Neural cell (in vitro differentiated cells): ENCODE measurements at regions not wholly inside any gene's neighbourhood (a gene's known extent, or its start where the extent isn't known, plus 50 kb on each side); places are given as distances from the start of the nearest gene placed in this dataset.

ENCODE experiments used
- CTCF ChIP-seq: fragments of 450-650 bp; IDR thresholded peaks from 2 replicates; pipeline ENCODE4 v1.5.1; 2014; ENCODE audit warnings: antibody characterized with exemption, mild to moderate bottlenecking, moderate library complexity; ENCODE audit not compliant: poor library complexity, severe bottlenecking
- EP300 ChIP-seq: fragments of 450-650 bp; conservative IDR thresholded peaks from 2 replicates; pipeline ENCODE4 v1.6.1; 2014; ENCODE audit warnings: antibody characterized with exemption, mild to moderate bottlenecking, moderate library complexity; ENCODE audit not compliant: poor library complexity, severe bottlenecking
- EZH2 ChIP-seq: fragments of 200-600, 300-800 bp; shearing (Covaris generic), sonication (generic); IDR thresholded peaks from 2 replicates; pipeline ENCODE4 v1.6.1; 2014; ENCODE audit warnings: antibody characterized with exemption, low read length, borderline replicate concordance, mild to moderate bottlenecking; ENCODE audit not compliant: insufficient read depth, poor library complexity, severe bottlenecking
- MXI1 ChIP-seq: fragments of 450-650 bp; conservative IDR thresholded peaks from 2 replicates; pipeline ENCODE4 v1.6.1; 2014; ENCODE audit warnings: antibody characterized with exemption, mild to moderate bottlenecking; ENCODE audit not compliant: poor library complexity, severe bottlenecking
- POLR2AphosphoS5 ChIP-seq: IDR thresholded peaks from 2 replicates; pipeline ENCODE4 v1.6.1; 2012
- REST ChIP-seq: IDR thresholded peaks from 2 replicates; pipeline ENCODE4 v1.6.1; 2012; ENCODE audit warnings: borderline replicate concordance
- SMC3 ChIP-seq: fragments of 450-650 bp; conservative IDR thresholded peaks from 2 replicates; pipeline ENCODE4 v1.6.1; 2014; ENCODE audit warnings: antibody characterized with exemption, mild to moderate bottlenecking, moderate library complexity; ENCODE audit not compliant: poor library complexity
- TAF1 ChIP-seq: IDR thresholded peaks from 2 replicates; pipeline ENCODE4 v1.6.1; 2012; ENCODE audit warnings: low read depth

DNA sequence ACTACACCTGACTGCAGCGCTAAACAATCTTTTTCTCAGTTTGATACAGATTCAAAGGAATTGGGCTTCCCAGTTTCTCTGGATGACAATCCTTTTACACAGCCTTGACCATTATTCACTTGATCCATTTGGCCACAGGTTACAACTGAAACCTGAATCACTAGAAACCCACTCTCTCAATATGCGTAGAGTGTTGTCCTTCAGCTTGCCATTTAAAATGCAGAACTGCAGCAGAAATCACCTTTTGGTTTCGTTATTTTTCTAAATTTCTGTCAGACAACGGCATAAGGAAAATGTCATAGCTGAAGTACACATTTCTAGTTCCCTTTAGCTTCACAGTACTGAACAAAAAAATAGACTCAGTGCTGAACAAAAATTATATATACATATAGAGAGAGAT is 255.8 kb upstream of the TENM3 start:
- TF ChIP-seq POLR2AphosphoS5, result no peak
- no peak for TF ChIP-seq CTCF
- no peak for TF ChIP-seq REST
- TF ChIP-seq EZH2, result no peak
- TF ChIP-seq TAF1, result no peak
- no peak for TF ChIP-seq MXI1
- TF ChIP-seq EP300, result no peak
- no peak for TF ChIP-seq SMC3
